GM19023 (cell line): ENCODE measurements at regions not wholly inside any gene's neighbourhood (a gene's known extent, or its start where the extent isn't known, plus 50 kb on each side); places are given as distances from the start of the nearest gene placed in this dataset.
"Not testable (repeated sequence)": the region's sequence is repeated elsewhere in the genome, so short reads cannot be mapped to it uniquely, and the experiment has no call there.

ENCODE experiments used
- ATAC-seq: cut with Tn5 transposase; IDR thresholded peaks from one replicate; pipeline ENCODE4 v1.9.1; 2021; ENCODE audit warnings: mild to moderate bottlenecking, moderate library complexity; ENCODE audit not compliant: unreplicated experiment

DNA sequence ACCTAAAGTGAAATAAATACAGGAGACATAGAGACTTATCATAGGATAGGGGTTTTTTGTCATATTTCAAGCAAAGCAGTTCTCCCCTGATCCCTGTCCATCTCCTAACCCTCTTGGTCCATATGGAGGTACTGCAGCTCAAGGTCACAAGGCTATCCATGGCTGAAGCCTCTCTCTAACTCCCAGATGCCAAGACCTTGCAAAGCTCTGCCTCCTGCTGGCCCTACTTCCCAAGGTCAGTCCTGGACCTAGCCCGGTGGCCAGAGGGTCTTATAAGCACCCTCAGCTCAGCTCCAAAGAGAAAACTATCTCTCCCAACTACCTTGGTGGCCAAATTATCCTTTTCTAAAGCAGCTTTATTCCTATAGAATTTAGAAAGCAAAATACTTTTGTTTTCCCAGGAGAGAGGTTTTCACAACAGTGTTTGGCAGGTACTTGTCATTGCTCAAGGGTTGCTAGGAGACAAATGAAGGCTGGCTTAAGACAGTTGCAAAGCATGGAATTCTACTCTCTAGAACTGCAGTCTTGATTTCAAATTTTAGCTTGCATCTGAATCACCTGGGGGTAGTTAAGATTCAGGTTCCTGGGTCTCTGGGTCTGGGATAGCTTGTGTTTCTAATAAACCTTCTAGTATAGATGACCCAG, 121.5 kb downstream of the XCL2 start:
- ATAC-seq, result no peak

DNA sequence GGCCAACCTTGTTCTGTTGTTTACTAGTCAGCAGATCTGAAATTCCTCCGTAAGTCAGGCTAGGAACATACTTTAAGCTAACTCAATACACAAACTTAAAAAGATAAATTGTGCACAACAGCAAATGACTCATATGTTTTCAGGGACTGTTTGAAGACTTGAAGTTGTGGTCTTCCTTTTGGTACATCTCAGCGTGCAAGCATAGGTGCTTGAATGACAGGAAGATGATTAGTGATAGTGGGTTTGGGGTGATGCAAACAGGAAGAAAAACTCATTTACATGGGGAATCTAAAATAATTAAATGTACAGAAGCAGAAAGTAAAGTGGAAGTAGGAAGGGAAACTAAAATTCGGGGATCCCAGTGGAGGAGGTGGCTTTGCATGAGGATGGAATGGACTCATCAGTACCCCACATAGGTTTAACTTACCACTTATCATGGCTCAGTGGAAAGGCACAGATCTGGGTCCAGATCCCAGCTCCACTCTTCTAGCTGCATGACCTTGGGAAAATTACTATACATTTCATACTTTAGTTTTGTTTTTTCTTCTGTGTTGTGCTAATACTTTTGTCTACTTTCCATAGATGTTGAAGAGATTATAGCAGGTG, 122.3 kb downstream of the XCL2 start:
- no peak for ATAC-seq

DNA sequence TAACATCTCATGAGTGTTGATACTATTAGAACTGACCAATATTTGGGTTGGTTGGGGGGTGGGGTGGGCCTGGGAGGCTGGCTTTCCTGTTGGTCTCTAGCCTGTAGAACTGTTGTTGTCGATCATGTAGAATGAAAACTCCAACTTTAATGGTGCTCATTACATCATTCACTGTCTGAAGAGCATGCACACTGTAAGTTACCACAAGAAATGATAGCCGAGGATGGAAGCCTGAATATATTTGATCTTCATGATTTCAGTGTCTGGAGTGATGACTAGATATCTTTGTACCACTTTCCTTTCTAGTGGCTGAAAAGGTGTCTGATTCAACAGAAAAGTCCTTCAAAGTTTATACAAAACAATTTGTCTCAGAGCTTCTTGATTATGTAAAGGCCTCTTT, 123.6 kb downstream of the XCL2 start:
- ATAC-seq, result no peak

DNA sequence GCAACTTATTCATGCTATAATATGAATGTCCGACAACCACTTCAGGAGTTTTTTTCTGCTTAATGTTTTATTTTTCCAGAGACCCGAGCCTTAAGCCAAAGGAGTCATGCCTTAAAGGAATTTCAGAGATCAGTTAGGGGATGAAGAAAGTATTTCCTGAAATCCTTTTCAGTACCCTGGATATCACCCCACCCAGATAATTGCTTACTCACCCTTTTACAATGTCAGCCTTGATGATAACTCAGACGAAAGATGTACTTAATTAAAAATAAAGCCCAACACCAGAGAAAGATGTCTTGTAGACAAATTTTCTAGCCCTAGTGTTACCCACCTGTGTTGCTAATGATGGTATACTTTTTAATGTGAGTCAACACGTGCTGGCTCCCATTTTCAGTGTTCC, 124.1 kb downstream of the XCL2 start:
- no peak for ATAC-seq

GRCh38 chr1:168416220-168416619, 127.6 kb downstream of the XCL2 start:
- no peak for ATAC-seq

DNA sequence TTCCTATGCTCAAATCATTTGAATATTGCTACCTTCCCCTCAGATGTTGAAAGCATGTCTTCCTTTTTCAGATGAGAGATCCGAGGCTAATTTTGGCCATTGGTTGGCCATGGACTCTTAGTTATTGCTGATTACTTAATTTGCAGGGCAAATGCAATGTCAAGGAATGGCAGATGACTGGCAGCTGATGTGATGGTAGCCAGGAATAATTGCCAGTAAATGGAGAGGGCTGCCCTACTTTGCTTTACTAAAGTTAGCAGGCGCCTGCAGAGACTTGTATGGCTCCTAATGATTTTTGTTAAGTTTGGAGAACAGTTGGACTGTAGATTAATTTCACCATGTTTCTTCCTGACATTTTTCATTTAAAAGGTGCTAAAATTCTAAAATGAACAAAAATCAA, 128.9 kb downstream of the XCL2 start:
- ATAC-seq, result no peak

- ATAC-seq, result no peak
Measured at GRCh38 chr1:168410464-168410863, 129.8 kb downstream of the TBX19 start.

GRCh38 chr1:168408884-168409283, 128.2 kb downstream of the TBX19 start:
- ATAC-seq, result no peak

DNA sequence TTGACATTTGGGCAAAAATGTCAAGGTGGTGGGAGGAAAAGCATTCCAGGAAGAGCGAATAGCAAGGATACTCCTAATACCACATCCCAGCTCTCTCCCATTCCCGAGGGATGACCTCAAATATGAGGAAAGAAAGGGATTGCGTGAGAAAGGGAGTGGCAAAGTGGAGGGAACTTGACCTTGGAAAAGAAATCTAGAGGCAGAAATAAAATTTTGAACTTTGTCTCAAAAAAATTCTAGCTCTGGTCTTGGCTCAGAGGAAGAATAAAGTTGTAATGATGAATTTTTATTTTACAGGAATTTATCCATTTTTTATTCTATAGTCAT, 127.8 kb downstream of the TBX19 start:
- no peak for ATAC-seq

DNA sequence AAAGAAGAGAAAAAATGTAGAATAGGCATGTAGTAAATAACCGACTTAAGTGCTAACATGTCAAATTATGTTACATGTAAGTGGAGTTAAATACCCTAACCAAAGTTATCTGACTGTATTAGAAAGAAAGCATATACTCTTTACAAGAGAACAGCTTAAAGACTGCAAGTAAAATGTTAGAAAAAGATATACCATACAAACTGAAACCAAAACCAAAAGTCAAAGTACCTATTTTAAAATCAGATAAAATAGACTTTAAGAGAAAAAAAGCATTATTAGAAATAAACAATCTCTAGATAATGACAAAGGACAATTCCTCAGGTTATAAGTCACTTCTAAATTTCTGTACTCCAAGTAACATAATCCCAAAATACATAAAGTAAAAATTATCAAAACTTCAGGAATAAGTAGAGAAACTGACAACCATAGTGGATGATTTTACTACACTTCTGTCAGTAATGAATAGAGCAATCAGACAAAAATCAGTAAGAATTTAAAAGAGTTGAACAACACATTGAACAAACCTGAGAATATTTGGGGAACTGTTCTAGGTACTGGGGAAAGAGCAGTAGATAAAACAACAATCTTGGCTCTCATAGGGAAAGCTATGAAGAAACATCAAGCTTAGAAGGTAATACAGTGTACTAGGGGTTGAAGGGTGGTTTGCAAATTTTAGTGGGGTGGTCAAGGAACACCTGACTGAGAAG, 127.3 kb downstream of the TBX19 start:
- no peak for ATAC-seq

DNA sequence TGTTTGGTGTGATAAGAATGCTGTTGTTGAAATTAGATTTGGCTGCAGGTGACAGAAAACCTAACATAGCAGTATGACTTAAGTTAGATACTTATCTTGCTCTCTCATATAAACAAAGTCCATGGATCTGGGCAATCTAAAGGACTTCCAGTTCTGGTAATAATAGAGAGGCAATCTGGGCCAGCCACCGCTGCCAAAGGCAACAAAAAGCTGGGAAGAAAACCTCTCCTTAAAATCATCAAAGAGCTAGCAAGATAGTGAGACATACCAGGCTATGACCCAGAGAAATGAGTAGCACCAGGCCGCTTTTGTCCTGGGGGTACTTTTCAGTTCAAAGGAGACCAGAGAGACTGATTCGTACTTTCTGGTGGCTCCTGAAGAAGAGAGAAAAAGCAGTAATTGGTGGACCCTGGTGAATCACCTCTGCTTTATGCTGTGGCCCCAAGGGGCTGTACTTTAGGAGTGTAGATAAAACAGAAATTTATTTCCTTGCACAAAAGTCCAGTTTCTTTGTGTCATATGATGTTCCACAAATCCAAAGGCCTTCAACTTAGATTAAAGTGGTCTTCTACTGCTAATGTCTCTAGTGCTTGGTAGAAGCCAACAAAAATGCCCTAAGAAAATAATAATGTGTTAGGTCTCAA, 125.4 kb downstream of the TBX19 start:
- ATAC-seq, result no peak

GRCh38 chr1:168403140-168403539, 122.5 kb downstream of the TBX19 start:
- no peak for ATAC-seq

- ATAC-seq, result not testable (repeated sequence)
Measured at GRCh38 chr1:168402466-168402865, 121.8 kb downstream of the TBX19 start.

DNA sequence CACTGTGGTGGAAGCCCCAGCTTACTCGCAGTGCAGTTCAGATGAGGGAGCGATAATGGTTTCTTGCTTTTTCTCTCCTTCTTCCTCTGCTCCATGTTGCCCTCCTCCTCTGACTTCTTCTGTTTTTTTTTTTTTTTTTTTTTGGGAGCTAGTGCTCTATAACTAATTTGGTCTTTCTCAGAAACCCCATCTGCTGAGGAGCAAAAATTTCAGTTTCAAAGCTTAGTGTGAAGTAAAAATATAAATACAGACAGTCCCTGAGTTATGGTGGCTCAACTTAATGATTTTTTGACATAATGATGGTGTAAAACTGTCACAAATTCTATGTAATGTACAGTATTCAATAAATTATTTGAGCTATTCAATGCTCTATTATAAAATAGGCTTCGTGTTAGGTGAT, 120.7 kb downstream of the TBX19 start:
- no peak for ATAC-seq

- ATAC-seq, result no peak
Measured at GRCh38 chr1:168400139-168400538, 119.5 kb downstream of the TBX19 start.

- ATAC-seq, result no peak
Measured at GRCh38 chr1:168397806-168398205, 117.1 kb downstream of the TBX19 start.

DNA sequence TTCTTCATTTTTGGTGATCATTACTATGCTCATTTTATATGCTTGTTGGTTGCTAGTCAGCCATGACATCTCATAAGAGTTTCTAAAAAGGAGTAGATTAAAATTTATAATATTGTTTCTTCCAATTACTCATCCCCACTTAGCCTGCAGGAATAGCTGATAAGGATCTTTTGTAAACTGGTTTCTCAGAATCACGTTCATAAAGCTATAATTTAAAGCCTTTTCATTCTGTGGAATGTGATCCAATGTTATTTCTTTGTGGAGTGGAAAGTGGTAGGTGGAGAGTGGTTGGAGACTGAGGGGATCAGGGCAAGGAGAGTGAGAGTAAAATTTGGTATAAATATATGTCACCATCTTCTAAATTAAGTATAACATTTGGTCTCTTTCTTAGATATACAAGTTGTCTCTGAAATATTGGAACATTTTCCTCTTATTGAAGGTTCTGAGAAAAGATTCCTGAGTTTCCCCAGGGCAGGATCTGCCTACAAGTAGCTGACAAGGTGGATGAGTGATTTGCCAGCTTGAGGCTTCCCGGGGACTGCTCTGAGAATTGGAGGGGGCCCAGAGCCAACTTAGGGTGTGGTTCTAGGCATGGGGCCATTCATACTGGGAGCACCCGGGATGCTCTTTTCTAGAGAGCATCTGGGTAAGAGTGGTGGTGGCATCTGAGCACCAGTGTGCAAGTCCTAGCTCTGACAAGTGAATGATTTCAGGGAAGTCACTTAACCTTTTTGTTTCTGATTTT, 116.4 kb downstream of the TBX19 start:
- ATAC-seq, result no peak

GRCh38 chr1:168396508-168396907, 115.8 kb downstream of the TBX19 start:
- ATAC-seq, result no peak

- ATAC-seq, result no peak
Measured at GRCh38 chr1:168394858-168395257, 114.2 kb downstream of the TBX19 start.

GRCh38 chr1:168392958-168393549, 112.4 kb downstream of the TBX19 start:
- no peak for ATAC-seq
